VCaP (cell line): ENCODE measurements at regions not wholly inside any gene's neighbourhood (a gene's known extent, or its start where the extent isn't known, plus 50 kb on each side); places are given as distances from the start of the nearest gene placed in this dataset.

Source experiments
- H3K27ac ChIP-seq: fragments of 450-650 bp; 2 replicates; pipeline ENCODE4 v1.5.1; 2017
- CTCF ChIP-seq: fragments of 450-650 bp; conservative IDR thresholded peaks from 2 replicates; pipeline ENCODE4 v1.5.1; 2017; ENCODE audit warnings: mild to moderate bottlenecking, moderate library complexity

- H3K27ac ChIP-seq = no peak overlapping the region
- TF ChIP-seq CTCF = no peak
Measured at GRCh38 chr2:103364177-103364576, 602.3 kb downstream of the TMEM182 start.

- no peak for TF ChIP-seq CTCF
Measured at GRCh38 chr2:103365071-103365470, 603.2 kb downstream of the TMEM182 start.

GRCh38 chr2:103367877-103368276, 606.0 kb downstream of the TMEM182 start:
- TF ChIP-seq CTCF = no peak
- no peak overlapping the region for H3K27ac ChIP-seq

More at GRCh38 chr2:103365071-103365470, 603.2 kb downstream of the TMEM182 start:
- no peak overlapping the region for H3K27ac ChIP-seq

- no peak overlapping the region for H3K27ac ChIP-seq
- TF ChIP-seq CTCF = no peak
Measured at GRCh38 chr2:103383541-103383940, 621.7 kb downstream of the TMEM182 start.

GRCh38 chr2:103386872-103387271, 625.0 kb downstream of the TMEM182 start:
- H3K27ac ChIP-seq = peak overlapping the region; percentile 65
- TF ChIP-seq CTCF = no peak

GRCh38 chr2:103387888-103388287, 626.1 kb downstream of the TMEM182 start:
- no peak overlapping the region for H3K27ac ChIP-seq
- no peak for TF ChIP-seq CTCF

GRCh38 chr2:103396152-103396551, 634.3 kb downstream of the TMEM182 start:
- TF ChIP-seq CTCF = no peak
- H3K27ac ChIP-seq = no peak overlapping the region

GRCh38 chr2:103401621-103402020, 639.8 kb downstream of the TMEM182 start:
- no peak for TF ChIP-seq CTCF
- no peak overlapping the region for H3K27ac ChIP-seq
